ENCODE measurements at regions not wholly inside any gene's neighbourhood (a gene's known extent, or its start where the extent isn't known, plus 50 kb on each side); places are given as distances from the start of the nearest gene placed in this dataset.

DNA sequence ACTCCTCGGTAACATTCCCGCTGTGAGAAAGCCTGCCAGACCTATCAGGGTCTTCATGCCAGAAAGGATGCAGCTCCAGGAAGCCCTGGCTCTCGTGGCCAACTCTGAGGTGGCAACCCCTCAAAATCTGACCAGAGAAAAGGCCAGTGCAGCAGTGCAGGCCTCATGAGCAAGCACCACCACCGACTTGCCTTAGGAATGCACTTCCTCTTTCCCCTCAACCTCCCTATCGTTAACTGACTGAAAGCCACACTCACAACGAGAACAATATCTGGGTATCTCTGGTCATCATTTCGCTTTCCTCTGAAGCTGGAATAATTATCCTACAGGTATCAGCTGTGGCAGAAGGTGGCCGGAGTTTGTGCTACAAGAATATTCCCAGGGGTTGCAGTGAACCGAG lies 101.4 kb upstream of the POU3F3 start:
- TF ChIP-seq, protein P1, sequence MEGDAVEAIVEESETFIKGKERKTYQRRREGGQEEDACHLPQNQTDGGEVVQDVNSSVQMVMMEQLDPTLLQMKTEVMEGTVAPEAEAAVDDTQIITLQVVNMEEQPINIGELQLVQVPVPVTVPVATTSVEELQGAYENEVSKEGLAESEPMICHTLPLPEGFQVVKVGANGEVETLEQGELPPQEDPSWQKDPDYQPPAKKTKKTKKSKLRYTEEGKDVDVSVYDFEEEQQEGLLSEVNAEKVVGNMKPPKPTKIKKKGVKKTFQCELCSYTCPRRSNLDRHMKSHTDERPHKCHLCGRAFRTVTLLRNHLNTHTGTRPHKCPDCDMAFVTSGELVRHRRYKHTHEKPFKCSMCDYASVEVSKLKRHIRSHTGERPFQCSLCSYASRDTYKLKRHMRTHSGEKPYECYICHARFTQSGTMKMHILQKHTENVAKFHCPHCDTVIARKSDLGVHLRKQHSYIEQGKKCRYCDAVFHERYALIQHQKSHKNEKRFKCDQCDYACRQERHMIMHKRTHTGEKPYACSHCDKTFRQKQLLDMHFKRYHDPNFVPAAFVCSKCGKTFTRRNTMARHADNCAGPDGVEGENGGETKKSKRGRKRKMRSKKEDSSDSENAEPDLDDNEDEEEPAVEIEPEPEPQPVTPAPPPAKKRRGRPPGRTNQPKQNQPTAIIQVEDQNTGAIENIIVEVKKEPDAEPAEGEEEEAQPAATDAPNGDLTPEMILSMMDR (IDR thresholded peaks at IDR 0.05; ENCODE audit: borderline replicate concordance, insufficient read depth, low read depth, low read length) = no peak
- H3K4me3 ChIP-seq (ENCODE audit: low read depth, low read length) = no peak overlapping the region

DNA sequence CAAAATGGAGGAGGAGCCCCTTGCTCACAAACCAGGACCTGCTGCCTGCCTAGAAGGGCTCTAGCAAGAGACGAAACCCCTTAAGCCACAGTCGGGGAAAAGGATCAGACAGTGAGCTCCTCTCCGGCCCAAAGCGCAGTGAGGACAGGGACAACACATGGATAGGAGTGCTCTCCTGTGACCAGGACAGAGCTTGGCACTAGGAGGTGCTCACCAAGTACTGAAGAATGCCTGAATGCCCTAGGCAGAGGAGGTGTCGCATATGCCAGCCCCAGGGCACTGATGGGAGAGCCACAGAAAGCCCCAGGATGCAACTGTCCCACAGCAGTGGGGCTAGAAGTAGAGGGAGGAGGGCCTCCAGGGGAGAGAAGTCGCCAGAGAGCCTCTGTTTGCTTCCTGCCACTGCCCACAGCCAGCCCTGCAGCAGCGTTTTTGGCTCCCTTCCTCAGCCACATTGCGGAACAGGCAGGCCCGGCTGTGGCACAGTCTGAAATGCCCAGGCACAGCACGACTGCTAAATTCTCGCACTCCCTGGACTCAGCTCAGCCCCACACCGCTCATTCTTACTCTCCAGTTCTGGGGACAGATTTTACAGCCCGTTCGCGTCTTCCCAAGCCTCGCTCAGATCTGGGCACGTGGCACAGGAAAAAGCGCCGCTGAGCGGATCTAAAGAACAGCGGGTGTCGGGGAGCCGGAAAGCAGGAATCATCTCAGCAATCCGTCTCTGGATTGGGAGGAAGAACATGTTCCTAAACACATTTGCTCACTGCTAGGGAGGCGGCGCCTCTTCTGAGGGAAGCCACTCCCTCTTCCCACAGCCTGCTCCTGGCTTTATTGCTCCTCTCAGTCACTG lies 98.7 kb upstream of the POU3F3 start:
- TF ChIP-seq, protein P1 (IDR thresholded peaks at IDR 0.05; ENCODE audit: borderline replicate concordance, insufficient read depth, low read depth, low read length) = no peak
- H3K4me3 ChIP-seq (ENCODE audit: low read depth, low read length) = no peak overlapping the region

DNA sequence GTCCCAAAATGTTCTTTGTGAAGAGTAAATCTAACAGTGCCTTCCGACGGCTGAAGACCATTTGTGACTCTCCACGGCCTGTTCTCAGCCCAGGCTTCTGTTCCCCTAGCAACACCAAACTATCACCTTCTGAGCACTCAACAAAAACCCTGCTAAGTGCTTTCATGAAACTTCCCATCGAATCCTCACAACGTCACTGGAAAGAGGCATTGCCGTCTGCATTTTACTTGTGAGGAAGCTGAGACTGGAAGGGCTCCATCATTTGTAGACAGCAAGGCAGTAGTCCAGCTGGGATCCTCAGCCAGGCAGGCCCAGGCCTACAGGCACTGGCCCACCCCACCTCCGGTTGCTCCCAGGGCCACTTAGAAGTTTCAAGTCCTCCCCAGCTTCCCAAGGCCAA lies 97.8 kb upstream of the POU3F3 start:
- no peak overlapping the region for H3K4me3 ChIP-seq (ENCODE audit: low read depth, low read length)
- TF ChIP-seq, protein P1 (IDR thresholded peaks at IDR 0.05; ENCODE audit: borderline replicate concordance, insufficient read depth, low read depth, low read length) = no peak

DNA sequence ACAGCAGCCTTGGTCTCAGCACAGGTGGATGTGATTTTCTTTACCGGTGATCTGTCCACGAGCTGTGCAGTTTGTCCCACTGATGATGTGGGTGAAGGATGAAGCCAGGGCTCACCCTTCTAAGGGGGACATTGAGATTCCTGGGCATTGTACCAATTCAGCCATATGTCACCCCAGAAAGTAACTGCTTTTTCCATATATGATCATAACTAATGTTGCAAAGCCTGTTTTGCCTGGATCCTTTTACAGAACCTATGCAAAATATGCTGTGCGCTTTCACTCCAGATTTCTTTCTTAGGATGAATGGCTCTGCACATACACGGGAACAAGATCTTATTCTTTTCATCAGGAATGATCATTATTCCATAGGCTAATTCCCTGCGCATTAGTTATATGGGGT lies 96.9 kb upstream of the POU3F3 start:
- H3K4me3 ChIP-seq (ENCODE audit: low read depth, low read length) = no peak overlapping the region
- TF ChIP-seq, protein P1 (IDR thresholded peaks at IDR 0.05; ENCODE audit: borderline replicate concordance, insufficient read depth, low read depth, low read length) = no peak

DNA sequence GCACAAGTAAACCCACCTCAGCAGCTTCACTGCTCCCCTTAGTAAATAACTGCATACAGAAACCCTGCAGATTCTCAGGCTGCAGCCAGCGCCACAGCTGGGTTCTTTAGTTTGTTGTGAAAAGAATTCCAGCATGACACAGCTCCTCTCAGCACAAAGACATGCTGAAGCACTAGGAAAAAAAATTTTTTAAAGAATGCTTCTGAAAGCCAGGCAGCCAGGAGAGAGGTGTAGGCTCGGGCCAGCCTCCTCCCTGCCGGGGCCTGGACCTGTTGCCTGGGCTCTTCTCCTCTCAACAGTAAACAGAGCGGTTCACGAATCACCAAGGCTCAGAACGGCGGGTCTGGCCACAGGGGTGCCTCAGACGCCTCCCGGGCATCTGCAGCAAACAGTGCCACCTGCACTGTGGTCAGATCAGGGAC lies 95.7 kb upstream of the POU3F3 start:
- TF ChIP-seq, protein P1 (IDR thresholded peaks at IDR 0.05; ENCODE audit: borderline replicate concordance, insufficient read depth, low read depth, low read length) = no peak

DNA sequence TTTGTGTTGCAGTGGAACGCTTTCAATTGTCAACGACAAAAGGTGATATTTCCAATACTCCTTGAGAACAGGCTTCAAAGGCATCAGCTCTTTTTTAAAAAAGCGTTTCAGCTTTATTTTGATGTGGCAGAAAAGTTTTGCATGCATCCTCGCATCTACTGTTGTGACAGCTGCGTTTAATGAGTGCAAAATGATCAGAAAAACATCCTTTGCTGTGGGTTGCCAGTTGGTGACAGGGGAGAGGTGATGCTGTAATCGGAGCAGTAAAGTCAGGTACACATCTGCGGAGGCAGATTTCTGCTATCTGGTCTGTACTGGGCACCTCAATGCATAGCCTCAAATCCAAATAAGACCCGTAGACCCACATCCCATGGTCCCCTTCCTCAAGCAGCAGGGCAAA lies 91.9 kb upstream of the POU3F3 start:
- TF ChIP-seq, protein P1 (IDR thresholded peaks at IDR 0.05; ENCODE audit: borderline replicate concordance, insufficient read depth, low read depth, low read length) = no peak
- no peak overlapping the region for H3K4me3 ChIP-seq (ENCODE audit: low read depth, low read length)

More for the DNA sequence above, 95.7 kb upstream of the POU3F3 start:
- no peak overlapping the region for H3K4me3 ChIP-seq (ENCODE audit: low read depth, low read length)

DNA sequence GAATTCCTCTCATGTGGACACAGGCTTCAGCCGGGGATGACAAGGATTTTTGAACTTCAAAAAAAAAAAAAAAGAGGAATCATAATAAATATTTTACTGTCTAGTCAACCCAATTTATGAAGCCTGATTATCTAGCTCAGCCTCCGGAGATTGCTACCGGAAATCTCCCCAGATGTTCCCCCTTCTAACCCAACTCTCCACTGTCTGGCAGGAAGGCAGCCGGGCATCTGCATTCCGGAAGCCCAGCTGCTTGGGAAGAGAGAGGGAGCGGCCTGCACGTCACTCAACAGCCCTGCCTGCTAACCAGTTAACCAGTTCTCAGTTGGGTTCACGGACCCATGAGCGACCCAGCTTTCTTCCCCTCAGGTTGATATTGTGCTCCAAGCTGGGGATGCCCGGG lies 87.2 kb upstream of the POU3F3 start:
- no peak overlapping the region for H3K4me3 ChIP-seq (ENCODE audit: low read depth, low read length)
- TF ChIP-seq, protein P1 (IDR thresholded peaks at IDR 0.05; ENCODE audit: borderline replicate concordance, insufficient read depth, low read depth, low read length) = no peak
